GM12872 (cell line): ENCODE measurements at regions not wholly inside any gene's neighbourhood (a gene's known extent, or its start where the extent isn't known, plus 50 kb on each side); places are given as distances from the start of the nearest gene placed in this dataset.

Source experiments
- TF ChIP-seq, protein P1 (sequence below): IDR thresholded peaks from 3 replicates; pipeline ENCODE4 v1.5.1; 2011; ENCODE audit warnings: low read depth, mild to moderate bottlenecking, low read length, moderate library complexity; ENCODE audit not compliant: insufficient read depth

DNA sequence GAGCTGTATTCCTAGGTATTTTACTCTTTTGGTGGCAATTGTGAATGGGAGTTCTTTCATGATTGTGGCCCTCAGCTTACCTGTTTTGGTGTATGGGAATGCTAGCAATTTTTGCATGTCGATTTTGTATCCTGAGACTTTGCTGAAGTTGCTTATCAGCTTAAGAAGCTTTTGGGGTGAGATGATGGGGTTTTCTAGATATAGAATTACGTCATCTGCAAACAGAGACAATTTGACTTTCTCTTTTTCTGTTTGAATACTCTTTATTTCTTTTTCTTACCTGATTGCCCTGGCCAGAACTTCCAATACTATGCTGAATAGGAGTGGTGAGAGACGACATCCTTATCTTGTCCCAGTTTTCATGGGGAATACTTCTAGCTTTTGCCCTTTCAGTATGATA, 191.2 kb downstream of the KCNE4 start:
- TF ChIP-seq, protein P1, sequence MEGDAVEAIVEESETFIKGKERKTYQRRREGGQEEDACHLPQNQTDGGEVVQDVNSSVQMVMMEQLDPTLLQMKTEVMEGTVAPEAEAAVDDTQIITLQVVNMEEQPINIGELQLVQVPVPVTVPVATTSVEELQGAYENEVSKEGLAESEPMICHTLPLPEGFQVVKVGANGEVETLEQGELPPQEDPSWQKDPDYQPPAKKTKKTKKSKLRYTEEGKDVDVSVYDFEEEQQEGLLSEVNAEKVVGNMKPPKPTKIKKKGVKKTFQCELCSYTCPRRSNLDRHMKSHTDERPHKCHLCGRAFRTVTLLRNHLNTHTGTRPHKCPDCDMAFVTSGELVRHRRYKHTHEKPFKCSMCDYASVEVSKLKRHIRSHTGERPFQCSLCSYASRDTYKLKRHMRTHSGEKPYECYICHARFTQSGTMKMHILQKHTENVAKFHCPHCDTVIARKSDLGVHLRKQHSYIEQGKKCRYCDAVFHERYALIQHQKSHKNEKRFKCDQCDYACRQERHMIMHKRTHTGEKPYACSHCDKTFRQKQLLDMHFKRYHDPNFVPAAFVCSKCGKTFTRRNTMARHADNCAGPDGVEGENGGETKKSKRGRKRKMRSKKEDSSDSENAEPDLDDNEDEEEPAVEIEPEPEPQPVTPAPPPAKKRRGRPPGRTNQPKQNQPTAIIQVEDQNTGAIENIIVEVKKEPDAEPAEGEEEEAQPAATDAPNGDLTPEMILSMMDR = no peak

DNA sequence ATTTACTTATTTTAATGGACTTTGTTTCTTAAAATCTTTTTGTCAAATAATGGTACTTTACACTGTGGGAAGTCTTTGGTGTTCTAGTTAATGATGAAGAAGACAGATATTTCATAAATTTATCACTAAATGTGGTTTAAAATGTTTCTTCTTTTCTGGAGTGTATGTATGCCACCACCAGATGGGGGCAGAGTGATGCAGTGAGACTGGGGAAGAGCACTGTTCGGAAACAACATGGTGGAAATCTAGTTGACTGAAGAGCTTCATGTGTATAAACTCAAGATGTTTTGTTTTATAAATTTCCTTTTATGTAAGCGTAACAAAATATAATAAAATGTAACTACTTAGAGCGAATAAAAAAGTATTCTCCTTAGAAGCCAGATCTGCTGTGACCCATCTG, 195.1 kb downstream of the KCNE4 start:
- TF ChIP-seq, protein P1 = no peak; the same call in 2 of the 3 replicates

DNA sequence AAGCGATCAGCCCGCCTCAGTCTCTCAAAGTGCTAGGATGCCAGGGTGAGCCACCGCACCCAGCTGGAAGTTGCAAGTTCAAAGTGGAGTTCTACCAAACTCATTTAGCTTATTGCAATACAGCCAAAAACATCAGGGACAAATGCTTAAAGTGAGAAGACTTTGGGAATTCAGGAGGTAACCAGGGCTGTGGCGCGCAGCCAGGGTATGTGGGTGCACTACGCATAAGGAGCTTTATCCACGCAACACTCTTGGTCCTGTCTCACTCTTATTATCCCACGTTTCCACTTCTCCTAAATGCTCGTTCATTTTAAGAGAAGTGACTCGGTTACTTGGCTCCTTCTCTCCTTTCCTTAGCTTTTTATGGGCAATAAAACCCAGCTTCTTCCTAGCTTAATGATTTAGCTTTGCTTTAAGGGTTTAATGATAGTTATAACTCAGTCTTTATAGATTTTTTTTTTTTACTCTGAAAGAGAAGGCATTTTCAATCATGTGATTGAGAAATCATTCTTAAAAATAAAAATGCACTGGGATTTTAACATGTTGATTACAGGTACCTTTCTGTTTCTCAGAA, 199.8 kb downstream of the KCNE4 start:
- TF ChIP-seq, protein P1 = no peak

DNA sequence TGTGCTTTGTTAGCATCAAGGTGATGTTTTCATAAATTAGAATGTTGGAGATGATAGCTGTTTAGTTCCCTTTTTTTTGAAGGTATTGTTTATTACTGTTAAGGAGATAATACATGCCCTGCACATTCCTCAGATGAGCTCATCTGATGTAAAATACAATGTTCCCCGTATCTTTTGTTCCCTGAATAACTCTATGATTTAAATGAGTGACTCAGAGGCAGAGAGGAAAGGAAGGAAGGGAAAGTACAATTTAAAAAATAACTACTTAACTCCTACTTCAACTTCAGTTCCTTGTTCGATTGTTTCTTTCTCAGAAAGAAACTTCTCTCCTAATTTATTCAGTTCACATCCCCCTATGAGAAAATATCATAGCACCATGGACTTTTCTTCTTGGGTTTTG, 208.7 kb downstream of the KCNE4 start:
- TF ChIP-seq, protein P1 = no peak

DNA sequence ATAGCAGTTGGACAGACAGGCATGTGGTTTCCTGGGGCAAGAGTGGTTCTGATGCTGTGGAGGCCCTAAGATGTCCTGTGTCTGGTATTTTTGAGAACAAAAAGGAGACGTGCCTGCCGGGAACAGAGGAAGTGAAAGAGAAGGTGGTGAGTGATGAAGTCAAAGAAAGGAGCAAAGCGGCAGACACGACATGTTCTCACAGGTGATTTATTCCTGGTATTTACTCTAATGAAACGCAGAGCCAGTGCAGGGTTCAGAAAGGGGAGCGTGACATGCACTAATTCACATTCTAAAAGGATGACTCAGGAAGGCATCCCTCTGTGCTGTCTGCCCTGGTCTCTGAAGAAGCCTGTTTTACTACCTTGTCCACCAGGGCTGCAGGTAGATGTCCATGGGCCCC, 211.0 kb downstream of the KCNE4 start:
- TF ChIP-seq, protein P1 = no peak

DNA sequence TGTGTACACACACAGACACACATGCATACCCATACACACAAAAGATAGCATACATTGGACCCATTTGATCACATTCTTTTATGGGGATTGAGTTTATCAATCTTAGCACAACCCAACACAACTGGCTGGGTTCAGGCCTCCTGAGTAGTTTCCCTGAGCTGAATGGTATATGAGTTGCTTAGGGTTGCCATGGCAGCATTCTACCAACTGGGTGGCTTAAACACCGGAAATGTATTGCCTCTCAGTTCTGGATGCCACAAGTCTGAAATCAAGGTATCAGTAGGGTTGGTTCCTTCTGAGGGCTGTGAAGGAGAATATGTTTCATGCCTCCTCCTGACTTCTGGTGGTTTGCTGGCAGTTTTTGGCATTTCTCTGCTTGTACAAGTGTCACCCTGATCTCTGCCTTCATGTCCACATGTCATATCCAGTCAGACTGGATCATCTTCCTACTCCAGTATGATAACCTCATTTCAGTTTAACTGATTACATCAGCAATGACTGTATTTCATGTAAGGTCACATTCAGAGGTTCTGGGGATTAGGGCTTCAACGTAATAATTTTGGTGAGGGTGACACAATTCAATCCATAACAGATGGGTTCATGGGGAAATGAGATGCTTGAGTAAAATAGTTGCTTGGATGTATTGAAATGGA, 212.7 kb downstream of the KCNE4 start:
- TF ChIP-seq, protein P1 = no peak

DNA sequence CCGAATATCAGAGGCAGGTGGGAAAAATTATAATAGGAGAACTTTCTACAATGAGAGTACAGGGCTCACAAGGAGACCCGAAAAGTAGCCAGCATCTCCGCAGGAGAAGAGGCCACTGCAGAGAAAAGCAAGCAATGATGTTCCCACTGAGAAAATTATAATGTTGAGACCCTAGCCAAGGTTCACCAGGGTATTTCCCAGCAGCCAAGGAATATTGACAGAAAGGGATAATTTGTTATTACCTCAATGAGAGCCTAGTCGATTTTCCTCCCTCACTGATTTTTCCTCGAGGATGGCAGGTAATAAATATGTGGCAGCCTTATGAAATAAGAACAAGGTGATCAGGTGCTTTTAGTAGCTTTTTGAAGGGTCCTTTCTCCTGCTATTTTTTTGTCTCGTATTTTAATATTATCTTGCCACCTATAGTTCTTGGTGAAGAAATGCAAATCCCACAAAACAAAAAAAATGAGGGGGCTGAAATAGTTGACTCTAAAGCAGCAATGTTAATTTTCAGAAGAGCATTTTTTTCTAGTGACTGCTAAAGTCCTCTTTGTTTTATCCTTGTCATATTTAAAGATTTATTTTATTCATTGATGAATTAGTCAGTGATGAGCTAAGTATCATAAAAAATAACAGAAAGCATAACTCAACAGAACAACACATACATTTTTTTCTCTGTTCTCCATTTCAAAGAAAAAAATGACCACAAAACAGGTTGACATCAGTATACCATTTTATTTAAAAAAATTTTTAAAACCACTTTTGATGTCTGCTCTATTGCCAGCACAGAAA, 215.4 kb downstream of the KCNE4 start:
- TF ChIP-seq, protein P1 = no peak
